ENCODE measurements at regions not wholly inside any gene's neighbourhood (a gene's known extent, or its start where the extent isn't known, plus 50 kb on each side); places are given as distances from the start of the nearest gene placed in this dataset.

GRCh38 chr3:109532257-109533216 is 195.2 kb upstream of the DPPA4 start:
- FAIRE-seq, result peak; percentile 64

GRCh38 chr3:109545746-109546145 is 208.4 kb upstream of the DPPA4 start:
- FAIRE-seq, result no peak

GRCh38 chr3:109548192-109548938 is 211.0 kb upstream of the DPPA4 start:
- no peak for FAIRE-seq

- FAIRE-seq, result no peak
These were observed 216.4 kb upstream of the DPPA4 start for GRCh38 chr3:109553591-109554371.

GRCh38 chr3:109559389-109559788 is 222.0 kb upstream of the DPPA4 start:
- no peak for FAIRE-seq

- no peak for FAIRE-seq
These were observed 225.8 kb upstream of the DPPA4 start for GRCh38 chr3:109563149-109563548.

GRCh38 chr3:109569135-109569846 is 231.9 kb upstream of the DPPA4 start:
- no peak for FAIRE-seq

GRCh38 chr3:109570408-109570807 is 233.1 kb upstream of the DPPA4 start:
- FAIRE-seq, result no peak

GRCh38 chr3:109572301-109572700 is 235.0 kb upstream of the DPPA4 start:
- FAIRE-seq, result no peak

GRCh38 chr3:109596991-109597390 is 259.6 kb upstream of the DPPA4 start:
- no peak for FAIRE-seq

- peak; percentile 80 for FAIRE-seq
These were observed 260.1 kb upstream of the DPPA4 start for GRCh38 chr3:109597444-109597843.

GRCh38 chr3:109607897-109608296 is 270.6 kb upstream of the DPPA4 start:
- no peak for FAIRE-seq

GRCh38 chr3:109608574-109608973 is 271.2 kb upstream of the DPPA4 start:
- FAIRE-seq, result no peak

- no peak for FAIRE-seq
These were observed 281.5 kb upstream of the DPPA4 start for GRCh38 chr3:109618766-109619378.

GRCh38 chr3:109631897-109632296 is 294.6 kb upstream of the DPPA4 start:
- FAIRE-seq, result no peak

GRCh38 chr3:109640146-109640652 is 302.9 kb upstream of the DPPA4 start:
- no peak for FAIRE-seq

GRCh38 chr3:109642025-109642424 is 304.7 kb upstream of the DPPA4 start:
- no peak for FAIRE-seq

- FAIRE-seq, result no peak
These were observed 306.2 kb upstream of the DPPA4 start for GRCh38 chr3:109643590-109643989.

- FAIRE-seq, result no peak
These were observed 307.0 kb upstream of the DPPA4 start for GRCh38 chr3:109644332-109644731.

GRCh38 chr3:109644746-109645145 is 307.4 kb upstream of the DPPA4 start:
- FAIRE-seq, result no peak

GRCh38 chr3:109648027-109648426 is 310.7 kb upstream of the DPPA4 start:
- FAIRE-seq, result no peak

GRCh38 chr3:109656225-109656624 is 318.9 kb upstream of the DPPA4 start:
- FAIRE-seq, result no peak
